DMS79 (cell line): ENCODE measurements at regions not wholly inside any gene's neighbourhood (a gene's known extent, or its start where the extent isn't known, plus 50 kb on each side); places are given as distances from the start of the nearest gene placed in this dataset.

ENCODE experiments used
- DNase-seq: peaks from one replicate; lab custom pipeline; 2025; lab: John Stamatoyannopoulos, UW

- DNase-seq: no peak
These were observed 101.1 kb downstream of the UBIAD1 start for GRCh38 chr1:11373895-11374747.

- DNase-seq: no peak
These were observed 101.7 kb downstream of the UBIAD1 start for GRCh38 chr1:11374748-11375110.

GRCh38 chr1:11377001-11377583 lies 101.9 kb upstream of the DISP3 start:
- no peak for DNase-seq

GRCh38 chr1:11377954-11378353 lies 101.0 kb upstream of the DISP3 start:
- no peak for DNase-seq

GRCh38 chr1:11379851-11380250 lies 99.1 kb upstream of the DISP3 start:
- DNase-seq: no peak

- no peak for DNase-seq
These were observed 98.5 kb upstream of the DISP3 start for GRCh38 chr1:11380500-11380899.

GRCh38 chr1:11383553-11384169 lies 95.3 kb upstream of the DISP3 start:
- DNase-seq: no peak

- DNase-seq: no peak
These were observed 94.8 kb upstream of the DISP3 start for GRCh38 chr1:11384170-11384554.

GRCh38 chr1:11387829-11388228 lies 91.1 kb upstream of the DISP3 start:
- no peak for DNase-seq

- DNase-seq: no peak
These were observed 90.3 kb upstream of the DISP3 start for GRCh38 chr1:11388617-11389016.

- DNase-seq: no peak
These were observed 87.6 kb upstream of the DISP3 start for GRCh38 chr1:11391327-11391726.

GRCh38 chr1:11391886-11392285 lies 87.1 kb upstream of the DISP3 start:
- no peak for DNase-seq

GRCh38 chr1:11394592-11395245 lies 84.2 kb upstream of the DISP3 start:
- no peak for DNase-seq

GRCh38 chr1:11395616-11396015 lies 83.3 kb upstream of the DISP3 start:
- no peak for DNase-seq

- DNase-seq: no peak
These were observed 81.6 kb upstream of the DISP3 start for GRCh38 chr1:11397151-11397901.

- DNase-seq: no peak
These were observed 79.7 kb upstream of the DISP3 start for GRCh38 chr1:11399250-11399649.

- no peak for DNase-seq
These were observed 78.8 kb upstream of the DISP3 start for GRCh38 chr1:11400155-11400554.

- no peak for DNase-seq
These were observed 78.4 kb upstream of the DISP3 start for GRCh38 chr1:11400567-11400966.

GRCh38 chr1:11406845-11407244 lies 72.1 kb upstream of the DISP3 start:
- DNase-seq: no peak

GRCh38 chr1:11407301-11407994 lies 71.5 kb upstream of the DISP3 start:
- peak; percentile 62 for DNase-seq

- no peak for DNase-seq
These were observed 66.8 kb upstream of the DISP3 start for GRCh38 chr1:11412141-11412540.
